Osteoblast (primary cell): ENCODE measurements at regions not wholly inside any gene's neighbourhood (a gene's known extent, or its start where the extent isn't known, plus 50 kb on each side); places are given as distances from the start of the nearest gene placed in this dataset.

Source experiments
- DNase-seq: peaks from one replicate; pipeline ENCODE4 v3.0.0; 2011; ENCODE audit warnings: low spot score, mixed read lengths; ENCODE audit not compliant: insufficient read length; ENCODE audit errors: missing footprints
- H2AFZ ChIP-seq: 2 replicates; pipeline ENCODE4 v1.6.0; 2011; ENCODE audit warnings: mild to moderate bottlenecking, low read length
- H3K27ac ChIP-seq: 2 replicates; pipeline ENCODE4 v1.5.1; 2011; ENCODE audit warnings: mild to moderate bottlenecking, low read depth, low read length, moderate library complexity
- H3K27me3 ChIP-seq: 2 replicates; pipeline ENCODE4 v1.6.0; 2012; ENCODE audit warnings: mild to moderate bottlenecking, control low read depth, inconsistent platforms, low read length, moderate library complexity; ENCODE audit not compliant: insufficient read depth
- H3K36me3 ChIP-seq: 2 replicates; pipeline ENCODE4 v1.5.1; 2011; ENCODE audit warnings: mild to moderate bottlenecking, low read length, control low read depth, moderate library complexity; ENCODE audit not compliant: insufficient read depth
- H3K4me1 ChIP-seq: 2 replicates; pipeline ENCODE4 v1.5.1; 2011; ENCODE audit warnings: mild to moderate bottlenecking, low read length, control low read depth, moderate library complexity; ENCODE audit not compliant: insufficient read depth
- H3K4me2 ChIP-seq: 2 replicates; pipeline ENCODE4 v1.6.0; 2011; ENCODE audit warnings: mild to moderate bottlenecking, low read length; ENCODE audit not compliant: insufficient read depth
- H3K4me3 ChIP-seq: fragments of 200-600 bp; sonication (generic); 3 replicates; pipeline ENCODE4 v1.5.1; 2012; ENCODE audit warnings: mild to moderate bottlenecking, low read length, inconsistent platforms; ENCODE audit not compliant: insufficient read depth
- H3K79me2 ChIP-seq: 2 replicates; pipeline ENCODE4 v1.6.0; 2012; ENCODE audit warnings: mild to moderate bottlenecking, low read length, control low read depth, inconsistent platforms; ENCODE audit not compliant: insufficient read depth
- H3K9me3 ChIP-seq: 2 replicates; pipeline ENCODE4 v1.5.1; 2011; ENCODE audit warnings: low read depth, low read length, control low read depth
- H4K20me1 ChIP-seq: 2 replicates; pipeline ENCODE4 v1.6.0; 2012; ENCODE audit warnings: mild to moderate bottlenecking, low read length, control low read depth; ENCODE audit not compliant: insufficient read depth
- CTCF ChIP-seq: IDR thresholded peaks from 2 replicates; pipeline ENCODE4 v1.5.1; 2011; ENCODE audit warnings: mild to moderate bottlenecking, low read depth, low read length, moderate library complexity; ENCODE audit errors: extremely low read depth

- Histone ChIP-seq H3K9me3 (no peaks in the 10 kb centered on the region), H3K27me3 (no peaks in the 10 kb centered on the region), H3K27ac (no peak overlapping the region), H3K4me1 (no peaks in the 10 kb centered on the region), H3K4me2 (no peak overlapping the region), H3K36me3 (no peaks in the 10 kb centered on the region), H2AFZ (no peak overlapping the region), H3K79me2 (no peaks in the 10 kb centered on the region), H4K20me1 (no peaks in the 10 kb centered on the region), H3K4me3 (no peak overlapping the region)
- DNase-seq = no peak
- TF ChIP-seq CTCF = no peak
These were observed 232.8 kb downstream of the GLRX3 start for GRCh38 chr10:130368761-130369560.

- Histone ChIP-seq H2AFZ (no peak overlapping the region), H4K20me1 (no peaks in the 10 kb centered on the region), H3K79me2 (no peaks in the 10 kb centered on the region), H3K36me3 (no peaks in the 10 kb centered on the region), H3K4me1 (no peaks in the 10 kb centered on the region), H3K4me3 (no peak overlapping the region), H3K9me3 (no peaks in the 10 kb centered on the region), H3K4me2 (no peak overlapping the region), H3K27me3 (no peaks in the 10 kb centered on the region), H3K27ac (no peak overlapping the region)
- DNase-seq = no peak
- TF ChIP-seq CTCF = no peak
These were observed 233.6 kb downstream of the GLRX3 start for GRCh38 chr10:130369645-130370381.

- no peak overlapping the region for H3K4me3 ChIP-seq
- no peak for DNase-seq
- no peak for TF ChIP-seq CTCF
- no peaks in the 10 kb centered on the region for H3K9me3 ChIP-seq
- no peaks in the 10 kb centered on the region for H3K4me1 ChIP-seq
- H3K79me2 ChIP-seq = no peaks in the 10 kb centered on the region
- H3K4me2 ChIP-seq = no peak overlapping the region
- H3K27me3 ChIP-seq = no peaks in the 10 kb centered on the region
- no peak overlapping the region for H2AFZ ChIP-seq
- H4K20me1 ChIP-seq = no peaks in the 10 kb centered on the region
- H3K36me3 ChIP-seq = no peaks in the 10 kb centered on the region
- no peak overlapping the region for H3K27ac ChIP-seq
These were observed 234.5 kb downstream of the GLRX3 start for GRCh38 chr10:130370721-130371120.

GRCh38 chr10:130371156-130371555 lies 235.0 kb downstream of the GLRX3 start:
- H3K27me3 ChIP-seq = no peaks in the 10 kb centered on the region
- H2AFZ ChIP-seq = no peak overlapping the region
- H3K27ac ChIP-seq = no peak overlapping the region
- no peak for DNase-seq
- no peak overlapping the region for H3K4me2 ChIP-seq
- no peaks in the 10 kb centered on the region for H4K20me1 ChIP-seq
- H3K9me3 ChIP-seq = no peaks in the 10 kb centered on the region
- no peak overlapping the region for H3K4me3 ChIP-seq
- H3K4me1 ChIP-seq = no peaks in the 10 kb centered on the region
- no peaks in the 10 kb centered on the region for H3K36me3 ChIP-seq
- TF ChIP-seq CTCF = no peak
- no peaks in the 10 kb centered on the region for H3K79me2 ChIP-seq
